ENCODE measurements at regions not wholly inside any gene's neighbourhood (a gene's known extent, or its start where the extent isn't known, plus 50 kb on each side); places are given as distances from the start of the nearest gene placed in this dataset.

DNA sequence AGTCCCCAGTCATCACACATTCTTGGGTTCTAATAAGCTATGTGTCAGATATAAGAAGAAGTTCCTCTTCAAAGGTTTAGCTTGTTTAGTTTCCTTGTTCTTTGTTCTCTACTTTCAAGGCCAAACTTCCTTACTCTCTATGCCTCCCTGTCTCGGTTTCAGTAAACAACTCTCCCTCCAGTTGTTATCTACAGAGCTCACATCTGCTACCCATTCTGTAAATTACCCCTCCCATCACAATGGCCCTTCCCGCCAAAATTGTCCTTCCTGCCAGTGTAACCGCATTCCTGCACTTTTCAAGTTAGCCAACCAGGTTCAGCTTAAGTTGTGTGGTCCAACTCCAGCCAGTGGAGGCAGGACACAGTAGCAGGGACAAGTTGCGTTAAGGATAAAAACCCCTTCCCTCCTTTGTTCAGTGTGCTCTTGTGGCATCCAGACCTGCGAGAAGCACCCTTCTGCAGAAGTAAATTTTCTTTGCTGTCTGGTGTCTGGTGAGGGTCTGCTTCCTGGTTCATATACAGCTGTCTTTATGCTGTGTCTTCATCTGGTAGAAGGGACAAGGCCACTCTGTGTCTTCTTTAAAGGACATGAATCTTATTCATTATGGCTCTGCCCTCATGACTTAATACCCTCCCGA, 342.1 kb upstream of the GRM7 start:
- H3K36me3 ChIP-seq (replicated peaks in 1 of 2; ENCODE audit: control insufficient read depth in 2 of 2, insufficient read depth in 2 of 2, low read length in 2 of 2), result no peaks in the 10 kb centered on the region
- H3K4ac ChIP-seq (ENCODE audit: low read length), result no peak overlapping the region
- H2BK15ac ChIP-seq (ENCODE audit: low read length), result no peak overlapping the region
- H3K79me1 ChIP-seq (ENCODE audit: low read depth, low read length), result no peaks in the 10 kb centered on the region
- H4K8ac ChIP-seq (ENCODE audit: low read depth, low read length), result no peak overlapping the region
- DNase-seq (ENCODE audit: low spot score), result no peak
- H3K14ac ChIP-seq (ENCODE audit: low read length), result no peak overlapping the region
- no peak overlapping the region for H2AK5ac ChIP-seq (ENCODE audit: low read depth, low read length)
- no CpG with 5 or more reads among the region's 6 CpGs for WGBS, 2 donors (ENCODE audit: extremely low coverage in 2 of 2, insufficient read length in 2 of 2, insufficient replicate concordance in 1 of 2)
- H3K9ac ChIP-seq (ENCODE audit: low read depth, low read length, poor library complexity), result no peak overlapping the region
- H2BK120ac ChIP-seq (ENCODE audit: low read depth, low read length), result no peak overlapping the region
- no peak overlapping the region for H2BK5ac ChIP-seq (ENCODE audit: low read length)
- H2BK12ac ChIP-seq (ENCODE audit: low read length), result no peak overlapping the region
- H3K9me3 ChIP-seq (replicated peaks in 1 of 2; ENCODE audit: control insufficient read depth in 2 of 2, insufficient read depth in 1 of 2, low read depth in 1 of 2, low read length in 2 of 2), result no peaks in the 10 kb centered on the region
- no peaks in the 10 kb centered on the region for H3K27me3 ChIP-seq (ENCODE audit: control insufficient read depth in 3 of 3, insufficient read depth in 3 of 3, low read depth in 1 of 3, low read length in 3 of 3)
- H4K91ac ChIP-seq (ENCODE audit: low read depth, low read length, poor library complexity), result no peak overlapping the region
- H3K4me1 ChIP-seq (ENCODE audit: control insufficient read depth in 2 of 2, insufficient read depth in 1 of 2, low read depth in 1 of 2, low read length in 2 of 2), result no peaks in the 10 kb centered on the region
- no peak overlapping the region for H2AFZ ChIP-seq (ENCODE audit: low read length)
- no peak overlapping the region for H3K27ac ChIP-seq (replicated peaks; ENCODE audit: low read length)
- H3K4me2 ChIP-seq (ENCODE audit: insufficient read depth, low read length, poor library complexity, severe bottlenecking), result no peak overlapping the region
- no peak overlapping the region for H3K23ac ChIP-seq (ENCODE audit: low read depth, low read length, poor library complexity)
- no peak overlapping the region for H3K4me3 ChIP-seq (ENCODE audit: low read length in 2 of 2)
- H3K18ac ChIP-seq (ENCODE audit: low read length), result no peak overlapping the region

DNA sequence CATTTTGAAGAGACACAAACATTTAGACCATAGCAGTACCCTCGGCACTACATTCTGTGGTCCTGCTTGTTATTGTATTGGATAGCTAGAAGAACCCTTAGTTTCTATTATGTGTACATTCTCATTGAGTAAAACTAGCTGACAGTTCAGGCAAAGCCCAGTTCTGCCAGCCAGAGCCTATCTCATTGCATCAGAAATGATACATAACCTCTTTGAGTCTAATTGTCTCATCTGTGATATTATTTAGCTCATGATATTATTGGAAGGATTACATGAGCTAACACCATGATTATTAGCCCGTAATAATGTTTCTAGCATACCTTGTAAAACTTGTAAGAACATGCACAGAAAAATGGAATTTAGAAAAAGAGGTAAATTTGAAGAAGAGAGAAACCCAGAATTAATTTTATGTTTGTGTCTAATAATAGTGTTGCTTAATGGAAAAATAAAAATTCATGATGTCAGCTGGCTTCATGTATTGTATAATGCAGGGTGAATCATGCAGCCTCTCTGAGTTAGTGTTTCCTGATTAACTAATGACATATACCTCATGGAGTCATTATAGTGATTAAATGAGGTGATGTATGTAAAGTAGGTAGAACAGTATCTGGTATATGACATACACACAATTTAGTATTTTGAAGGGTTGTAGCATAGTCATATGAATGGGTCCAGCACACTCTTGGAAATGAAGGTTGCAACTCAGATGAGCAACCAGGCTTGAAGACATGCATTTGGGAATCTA, 339.4 kb upstream of the GRM7 start:
- no peaks in the 10 kb centered on the region for H3K79me1 ChIP-seq (ENCODE audit: low read depth, low read length)
- no peak overlapping the region for H3K4me2 ChIP-seq (ENCODE audit: insufficient read depth, low read length, poor library complexity, severe bottlenecking)
- no peak overlapping the region for H3K4ac ChIP-seq (ENCODE audit: low read length)
- H3K27ac ChIP-seq (replicated peaks; ENCODE audit: low read length), result no peak overlapping the region
- H3K18ac ChIP-seq (ENCODE audit: low read length), result no peak overlapping the region
- no peak overlapping the region for H2BK120ac ChIP-seq (ENCODE audit: low read depth, low read length)
- no peak overlapping the region for H2BK12ac ChIP-seq (ENCODE audit: low read length)
- H3K36me3 ChIP-seq (replicated peaks in 1 of 2; ENCODE audit: control insufficient read depth in 2 of 2, insufficient read depth in 2 of 2, low read length in 2 of 2), result no peaks in the 10 kb centered on the region
- H2BK5ac ChIP-seq (ENCODE audit: low read length), result no peak overlapping the region
- no CpG with 5 or more reads among the region's 2 CpGs for WGBS, 2 donors (ENCODE audit: extremely low coverage in 2 of 2, insufficient read length in 2 of 2, insufficient replicate concordance in 1 of 2)
- H3K4me3 ChIP-seq (ENCODE audit: low read length in 2 of 2), result no peak overlapping the region
- H3K27me3 ChIP-seq (ENCODE audit: control insufficient read depth in 3 of 3, insufficient read depth in 3 of 3, low read depth in 1 of 3, low read length in 3 of 3), result no peaks in the 10 kb centered on the region
- no peak overlapping the region for H4K91ac ChIP-seq (ENCODE audit: low read depth, low read length, poor library complexity)
- no peak overlapping the region for H2AFZ ChIP-seq (ENCODE audit: low read length)
- H3K9me3 ChIP-seq (replicated peaks in 1 of 2; ENCODE audit: control insufficient read depth in 2 of 2, insufficient read depth in 1 of 2, low read depth in 1 of 2, low read length in 2 of 2), result no peaks in the 10 kb centered on the region
- DNase-seq (ENCODE audit: low spot score), result no peak
- H2BK15ac ChIP-seq (ENCODE audit: low read length), result no peak overlapping the region
- no peaks in the 10 kb centered on the region for H3K4me1 ChIP-seq (ENCODE audit: control insufficient read depth in 2 of 2, insufficient read depth in 1 of 2, low read depth in 1 of 2, low read length in 2 of 2)
- H3K9ac ChIP-seq (ENCODE audit: low read depth, low read length, poor library complexity), result no peak overlapping the region
- H4K8ac ChIP-seq (ENCODE audit: low read depth, low read length), result no peak overlapping the region
- H2AK5ac ChIP-seq (ENCODE audit: low read depth, low read length), result no peak overlapping the region
- H3K14ac ChIP-seq (ENCODE audit: low read length), result no peak overlapping the region
- H3K23ac ChIP-seq (ENCODE audit: low read depth, low read length, poor library complexity), result no peak overlapping the region

GRCh38 chr3:6522191-6522590, 338.7 kb upstream of the GRM7 start:
- Histone ChIP-seq H3K4ac (ENCODE audit: low read length) (no peak overlapping the region), H4K91ac (ENCODE audit: low read depth, low read length, poor library complexity) (no peak overlapping the region), H2BK120ac (ENCODE audit: low read depth, low read length) (no peak overlapping the region), H3K18ac (ENCODE audit: low read length) (no peak overlapping the region), H4K8ac (ENCODE audit: low read depth, low read length) (no peak overlapping the region), H3K23ac (ENCODE audit: low read depth, low read length, poor library complexity) (no peak overlapping the region), H2BK5ac (ENCODE audit: low read length) (no peak overlapping the region), H3K4me2 (ENCODE audit: insufficient read depth, low read length, poor library complexity, severe bottlenecking) (no peak overlapping the region), H2AK5ac (ENCODE audit: low read depth, low read length) (no peak overlapping the region), H3K79me1 (ENCODE audit: low read depth, low read length) (no peaks in the 10 kb centered on the region), H3K36me3 (replicated peaks in 1 of 2; ENCODE audit: control insufficient read depth in 2 of 2, insufficient read depth in 2 of 2, low read length in 2 of 2) (no peaks in the 10 kb centered on the region), H3K4me3 (ENCODE audit: low read length in 2 of 2) (no peak overlapping the region), H3K27me3 (ENCODE audit: control insufficient read depth in 3 of 3, insufficient read depth in 3 of 3, low read depth in 1 of 3, low read length in 3 of 3) (no peaks in the 10 kb centered on the region), H3K27ac (replicated peaks; ENCODE audit: low read length) (no peak overlapping the region), H2BK12ac (ENCODE audit: low read length) (no peak overlapping the region), H3K9ac (ENCODE audit: low read depth, low read length, poor library complexity) (no peak overlapping the region), H3K4me1 (ENCODE audit: control insufficient read depth in 2 of 2, insufficient read depth in 1 of 2, low read depth in 1 of 2, low read length in 2 of 2) (no peaks in the 10 kb centered on the region), H2AFZ (ENCODE audit: low read length) (no peak overlapping the region), H3K14ac (ENCODE audit: low read length) (no peak overlapping the region), H3K9me3 (replicated peaks in 1 of 2; ENCODE audit: control insufficient read depth in 2 of 2, insufficient read depth in 1 of 2, low read depth in 1 of 2, low read length in 2 of 2) (no peaks in the 10 kb centered on the region), H2BK15ac (ENCODE audit: low read length) (no peak overlapping the region)
- DNase-seq (ENCODE audit: low spot score), result no peak

DNA sequence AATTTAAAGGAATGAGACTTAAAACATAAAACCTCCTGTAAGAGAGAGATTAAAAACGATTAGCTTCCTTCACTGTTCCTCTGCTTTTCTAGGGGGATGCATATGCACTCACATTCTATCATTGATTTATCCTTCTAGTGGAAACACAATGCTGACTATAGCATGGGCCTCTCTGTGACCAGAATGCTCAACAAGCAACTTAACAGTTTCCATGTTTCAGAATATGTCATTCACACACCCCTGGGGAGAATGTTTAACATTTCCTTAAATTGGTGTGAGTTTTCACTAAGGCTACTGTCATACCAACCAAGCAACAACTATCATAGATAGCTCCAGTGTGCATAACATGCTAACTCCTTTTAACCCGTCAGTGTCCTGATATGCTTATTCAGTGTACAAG, 337.9 kb upstream of the GRM7 start:
- Histone ChIP-seq H2BK5ac (ENCODE audit: low read length) (no peak overlapping the region), H3K4me2 (ENCODE audit: insufficient read depth, low read length, poor library complexity, severe bottlenecking) (no peak overlapping the region), H3K36me3 (replicated peaks in 1 of 2; ENCODE audit: control insufficient read depth in 2 of 2, insufficient read depth in 2 of 2, low read length in 2 of 2) (no peaks in the 10 kb centered on the region), H2BK12ac (ENCODE audit: low read length) (no peak overlapping the region), H3K27ac (replicated peaks; ENCODE audit: low read length) (no peak overlapping the region), H3K4ac (ENCODE audit: low read length) (no peak overlapping the region), H4K8ac (ENCODE audit: low read depth, low read length) (no peak overlapping the region), H2AFZ (ENCODE audit: low read length) (no peak overlapping the region), H2AK5ac (ENCODE audit: low read depth, low read length) (no peak overlapping the region), H3K9ac (ENCODE audit: low read depth, low read length, poor library complexity) (no peak overlapping the region), H3K18ac (ENCODE audit: low read length) (no peak overlapping the region), H3K14ac (ENCODE audit: low read length) (no peak overlapping the region), H3K79me1 (ENCODE audit: low read depth, low read length) (no peaks in the 10 kb centered on the region), H2BK120ac (ENCODE audit: low read depth, low read length) (no peak overlapping the region), H3K23ac (ENCODE audit: low read depth, low read length, poor library complexity) (no peak overlapping the region), H2BK15ac (ENCODE audit: low read length) (no peak overlapping the region), H3K4me3 (ENCODE audit: low read length in 2 of 2) (no peak overlapping the region), H3K9me3 (replicated peaks in 1 of 2; ENCODE audit: control insufficient read depth in 2 of 2, insufficient read depth in 1 of 2, low read depth in 1 of 2, low read length in 2 of 2) (no peaks in the 10 kb centered on the region), H3K4me1 (ENCODE audit: control insufficient read depth in 2 of 2, insufficient read depth in 1 of 2, low read depth in 1 of 2, low read length in 2 of 2) (no peaks in the 10 kb centered on the region), H3K27me3 (ENCODE audit: control insufficient read depth in 3 of 3, insufficient read depth in 3 of 3, low read depth in 1 of 3, low read length in 3 of 3) (no peaks in the 10 kb centered on the region), H4K91ac (ENCODE audit: low read depth, low read length, poor library complexity) (no peak overlapping the region)
- no peak for DNase-seq (ENCODE audit: low spot score)
- no CpG with 5 or more reads among the region's 2 CpGs for WGBS, 2 donors (ENCODE audit: extremely low coverage in 2 of 2, insufficient read length in 2 of 2, insufficient replicate concordance in 1 of 2)
